ENCODE measurements at regions not wholly inside any gene's neighbourhood (a gene's known extent, or its start where the extent isn't known, plus 50 kb on each side); places are given as distances from the start of the nearest gene placed in this dataset.

DNA sequence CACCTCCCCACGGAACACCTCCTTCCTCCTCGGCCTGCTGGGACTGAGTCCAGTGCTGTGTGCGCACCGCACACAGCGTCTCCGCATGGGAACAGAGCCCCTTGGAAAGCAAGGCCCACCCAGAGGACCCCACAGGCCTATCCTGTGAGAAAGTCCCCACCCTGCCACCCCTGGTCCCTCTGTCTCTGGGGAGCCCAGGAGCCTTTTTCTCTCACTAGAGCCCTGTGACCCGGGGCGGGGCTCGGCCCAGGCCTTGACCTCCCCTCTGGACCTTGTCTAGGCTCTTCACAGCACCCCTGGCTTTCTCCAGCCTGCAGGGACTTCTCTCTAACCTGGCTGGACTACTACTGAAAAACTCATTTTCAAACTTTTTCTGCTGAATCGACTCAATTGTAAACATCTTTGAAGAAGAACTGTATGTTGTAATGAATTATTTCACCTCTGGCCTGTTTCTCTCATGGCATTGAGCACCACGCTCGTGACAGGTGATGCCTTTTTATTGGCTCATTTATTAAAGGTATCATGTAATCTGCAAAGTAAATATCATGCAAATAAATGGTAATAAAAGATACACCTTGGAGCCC, 89.2 kb downstream of the IRX1 start:
- H3K27ac ChIP-seq = no peak overlapping the region
- no peaks in the 10 kb centered on the region for H3K27me3 ChIP-seq (replicated peaks)
- no peaks in the 10 kb centered on the region for H3K36me3 ChIP-seq (replicated peaks)
- in situ Hi-C loops (cut with HindIII; ENCODE audit: low pct_ligation_motif_present, low sequenced_read_pairs) = no loop called here
- no peak overlapping the region for H3K4me3 ChIP-seq (ENCODE audit: low read depth, low read length)
- TF ChIP-seq, protein P1, sequence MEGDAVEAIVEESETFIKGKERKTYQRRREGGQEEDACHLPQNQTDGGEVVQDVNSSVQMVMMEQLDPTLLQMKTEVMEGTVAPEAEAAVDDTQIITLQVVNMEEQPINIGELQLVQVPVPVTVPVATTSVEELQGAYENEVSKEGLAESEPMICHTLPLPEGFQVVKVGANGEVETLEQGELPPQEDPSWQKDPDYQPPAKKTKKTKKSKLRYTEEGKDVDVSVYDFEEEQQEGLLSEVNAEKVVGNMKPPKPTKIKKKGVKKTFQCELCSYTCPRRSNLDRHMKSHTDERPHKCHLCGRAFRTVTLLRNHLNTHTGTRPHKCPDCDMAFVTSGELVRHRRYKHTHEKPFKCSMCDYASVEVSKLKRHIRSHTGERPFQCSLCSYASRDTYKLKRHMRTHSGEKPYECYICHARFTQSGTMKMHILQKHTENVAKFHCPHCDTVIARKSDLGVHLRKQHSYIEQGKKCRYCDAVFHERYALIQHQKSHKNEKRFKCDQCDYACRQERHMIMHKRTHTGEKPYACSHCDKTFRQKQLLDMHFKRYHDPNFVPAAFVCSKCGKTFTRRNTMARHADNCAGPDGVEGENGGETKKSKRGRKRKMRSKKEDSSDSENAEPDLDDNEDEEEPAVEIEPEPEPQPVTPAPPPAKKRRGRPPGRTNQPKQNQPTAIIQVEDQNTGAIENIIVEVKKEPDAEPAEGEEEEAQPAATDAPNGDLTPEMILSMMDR (IDR thresholded peaks at IDR 0.05; ENCODE audit: low read depth, low read length, missing control alignments) = no peak
- DNase-seq = no peak

DNA sequence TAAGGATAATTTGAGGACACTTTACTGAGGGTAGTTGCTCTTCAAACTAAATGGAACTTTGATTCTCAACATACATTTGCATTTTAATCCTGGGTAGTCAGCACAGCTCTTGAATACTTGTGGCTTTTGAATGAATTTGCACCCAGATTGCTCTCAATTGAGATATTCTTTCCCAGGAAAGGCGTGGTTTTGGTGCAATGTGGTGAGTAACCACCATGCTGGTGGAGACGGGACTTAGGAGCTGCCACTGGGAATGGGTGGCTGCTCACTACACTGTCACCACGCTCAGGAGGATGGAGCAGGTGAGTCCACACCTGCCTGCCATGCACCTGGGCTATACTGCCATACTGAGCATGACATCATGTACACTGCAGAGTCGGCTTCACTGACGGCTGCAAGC, 99.2 kb downstream of the IRX1 start:
- DNase-seq = no peak
- in situ Hi-C loops (cut with HindIII; ENCODE audit: low pct_ligation_motif_present, low sequenced_read_pairs) = no loop called here
- TF ChIP-seq, protein P1 (IDR thresholded peaks at IDR 0.05; ENCODE audit: low read depth, low read length, missing control alignments) = no peak
- no peaks in the 10 kb centered on the region for H3K36me3 ChIP-seq (replicated peaks)
- no peaks in the 10 kb centered on the region for H3K27me3 ChIP-seq (replicated peaks)
- H3K4me3 ChIP-seq (ENCODE audit: low read depth, low read length) = no peak overlapping the region
- no peak overlapping the region for H3K27ac ChIP-seq

DNA sequence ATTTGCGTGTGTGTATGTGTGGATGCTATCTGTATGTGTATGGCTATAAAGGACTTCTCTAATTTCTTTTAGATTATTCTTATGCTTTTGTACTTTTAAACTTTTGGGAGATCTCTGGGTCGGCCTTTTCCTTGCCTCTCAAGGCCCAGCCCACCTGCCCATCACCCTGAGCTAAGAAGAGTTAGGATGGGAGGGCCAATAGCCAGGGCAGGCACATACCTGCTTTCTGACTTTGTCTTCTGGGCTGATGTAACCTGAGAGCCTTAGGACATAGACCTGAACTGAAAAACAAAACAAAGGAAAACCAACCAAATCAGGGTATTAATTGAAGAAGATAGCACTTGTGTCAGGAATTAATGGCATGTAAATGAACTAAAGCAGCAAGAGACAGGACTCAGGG, 100.2 kb downstream of the IRX1 start:
- DNase-seq = no peak
- no peaks in the 10 kb centered on the region for H3K27me3 ChIP-seq (replicated peaks)
- TF ChIP-seq, protein P1 (IDR thresholded peaks at IDR 0.05; ENCODE audit: low read depth, low read length, missing control alignments) = no peak
- no peak overlapping the region for H3K4me3 ChIP-seq (ENCODE audit: low read depth, low read length)
- H3K36me3 ChIP-seq (replicated peaks) = no peaks in the 10 kb centered on the region
- in situ Hi-C loops (cut with HindIII; ENCODE audit: low pct_ligation_motif_present, low sequenced_read_pairs) = no loop called here
- H3K27ac ChIP-seq = no peak overlapping the region

DNA sequence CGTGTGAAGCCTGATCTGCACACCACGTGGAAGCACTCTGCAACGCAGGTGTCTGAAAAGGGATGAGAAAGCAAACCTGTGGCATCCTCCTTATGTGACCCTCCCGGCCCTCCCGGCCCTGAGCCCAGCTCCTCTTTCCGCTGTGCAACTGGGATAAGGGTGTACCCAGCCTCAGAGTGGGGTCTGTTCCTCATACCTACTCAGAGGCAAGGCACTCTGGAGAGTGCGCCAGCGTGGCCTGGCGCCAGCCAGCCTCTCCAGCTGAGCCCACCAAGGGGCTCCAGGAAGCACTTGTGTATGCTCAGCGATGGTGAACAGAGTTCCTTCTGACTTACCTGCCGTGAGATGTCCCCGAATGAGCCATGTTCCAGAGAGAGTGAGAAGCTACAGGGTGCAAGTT, 102.8 kb downstream of the IRX1 start:
- H3K27ac ChIP-seq = no peak overlapping the region
- in situ Hi-C loops (cut with HindIII; ENCODE audit: low pct_ligation_motif_present, low sequenced_read_pairs) = no loop called here
- no peak overlapping the region for H3K4me3 ChIP-seq (ENCODE audit: low read depth, low read length)
- no peaks in the 10 kb centered on the region for H3K27me3 ChIP-seq (replicated peaks)
- TF ChIP-seq, protein P1 (IDR thresholded peaks at IDR 0.05; ENCODE audit: low read depth, low read length, missing control alignments) = no peak
- no peak for DNase-seq
- no peaks in the 10 kb centered on the region for H3K36me3 ChIP-seq (replicated peaks)

DNA sequence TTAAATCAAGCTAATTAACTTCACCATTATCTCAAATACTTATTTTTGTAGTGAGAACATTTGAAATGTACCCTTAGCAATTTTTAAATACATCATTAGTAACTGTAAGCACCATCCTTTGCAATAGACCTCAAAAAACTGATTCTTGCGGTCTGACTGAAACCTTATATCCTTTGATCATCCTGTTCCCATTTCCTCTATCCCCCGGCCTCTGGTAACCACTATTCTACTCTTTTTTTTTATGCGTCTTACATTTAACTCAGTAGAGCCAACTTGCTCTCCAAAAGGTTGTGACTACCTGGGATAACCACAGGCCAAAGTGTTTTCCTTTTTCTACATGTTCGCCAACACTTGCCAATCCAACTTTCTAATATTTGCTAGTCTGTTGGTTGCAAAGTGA, 106.1 kb downstream of the IRX1 start:
- in situ Hi-C loops (cut with HindIII; ENCODE audit: low pct_ligation_motif_present, low sequenced_read_pairs) = no loop called here
- no peaks in the 10 kb centered on the region for H3K36me3 ChIP-seq (replicated peaks)
- no peaks in the 10 kb centered on the region for H3K27me3 ChIP-seq (replicated peaks)
- DNase-seq = no peak
- H3K27ac ChIP-seq = no peak overlapping the region
- TF ChIP-seq, protein P1 (IDR thresholded peaks at IDR 0.05; ENCODE audit: low read depth, low read length, missing control alignments) = no peak
- no peak overlapping the region for H3K4me3 ChIP-seq (ENCODE audit: low read depth, low read length)

DNA sequence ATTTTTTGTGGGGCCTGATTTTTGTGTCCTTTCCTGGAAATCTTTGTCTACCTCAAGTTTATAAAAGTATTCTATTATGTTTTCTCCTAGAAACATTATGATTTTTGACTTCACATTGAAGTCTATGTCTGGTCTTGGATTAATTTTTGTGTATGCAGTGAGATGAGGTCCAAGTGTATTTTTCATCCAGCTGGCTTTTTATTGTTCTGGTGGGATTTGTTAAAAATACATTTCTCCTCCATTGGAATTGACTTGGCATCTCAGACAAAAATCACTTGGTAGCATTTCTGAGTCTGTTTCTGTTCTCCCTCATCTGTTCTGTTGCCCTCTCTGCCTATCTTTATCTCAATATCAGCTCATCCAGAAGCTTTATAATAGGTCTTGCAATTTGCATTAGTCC, 109.0 kb downstream of the IRX1 start:
- H3K36me3 ChIP-seq (replicated peaks) = no peaks in the 10 kb centered on the region
- no peak overlapping the region for H3K27ac ChIP-seq
- TF ChIP-seq, protein P1 (IDR thresholded peaks at IDR 0.05; ENCODE audit: low read depth, low read length, missing control alignments) = no peak
- H3K4me3 ChIP-seq (ENCODE audit: low read depth, low read length) = no peak overlapping the region
- in situ Hi-C loops (cut with HindIII; ENCODE audit: low pct_ligation_motif_present, low sequenced_read_pairs) = no loop called here
- DNase-seq = no peak
- H3K27me3 ChIP-seq (replicated peaks) = no peaks in the 10 kb centered on the region
